ENCODE measurements at regions not wholly inside any gene's neighbourhood (a gene's known extent, or its start where the extent isn't known, plus 50 kb on each side); places are given as distances from the start of the nearest gene placed in this dataset.

DNA sequence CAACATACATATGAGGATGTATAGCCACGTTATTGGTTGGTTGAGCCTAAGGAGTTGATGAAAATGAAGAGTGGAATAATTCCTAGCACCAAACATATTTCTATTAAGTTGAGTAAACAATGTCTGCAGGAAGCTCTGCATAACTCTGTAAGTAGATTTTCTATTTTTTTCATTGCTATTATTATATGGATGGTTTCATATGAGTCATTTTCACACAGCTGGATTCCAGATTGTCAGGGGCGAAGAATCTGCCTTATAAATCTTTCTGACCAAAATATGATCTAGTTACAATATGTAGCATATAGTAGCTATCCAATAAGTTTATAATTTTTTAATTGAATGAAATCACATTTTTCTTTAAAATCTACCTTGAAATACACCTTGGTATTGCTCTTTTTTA is 468.0 kb upstream of the PKDCC start:
- no peak overlapping the region for H3K4me3 ChIP-seq (ENCODE audit: low read depth, low read length)
- no peak for DNase-seq
- H3K36me3 Mint-ChIP-seq (ENCODE audit: insufficient read depth, unreplicated experiment): no peaks in the 10 kb centered on the region
- no TSS peak for BruUV-seq (replicated peaks)
- intact Hi-C loops (cut with micrococcal nuclease; ENCODE audit: unreplicated experiment): no loop called here
- peaks cover 13% of the 10 kb centered on the region for H3K9me3 Mint-ChIP-seq (ENCODE audit: unreplicated experiment)
- H3K27me3 Mint-ChIP-seq (ENCODE audit: insufficient read depth, unreplicated experiment): peaks cover 9% of the 10 kb centered on the region
- H3K4me1 Mint-ChIP-seq (ENCODE audit: low read depth, unreplicated experiment): no peaks in the 10 kb centered on the region
- TF ChIP-seq, protein P1, sequence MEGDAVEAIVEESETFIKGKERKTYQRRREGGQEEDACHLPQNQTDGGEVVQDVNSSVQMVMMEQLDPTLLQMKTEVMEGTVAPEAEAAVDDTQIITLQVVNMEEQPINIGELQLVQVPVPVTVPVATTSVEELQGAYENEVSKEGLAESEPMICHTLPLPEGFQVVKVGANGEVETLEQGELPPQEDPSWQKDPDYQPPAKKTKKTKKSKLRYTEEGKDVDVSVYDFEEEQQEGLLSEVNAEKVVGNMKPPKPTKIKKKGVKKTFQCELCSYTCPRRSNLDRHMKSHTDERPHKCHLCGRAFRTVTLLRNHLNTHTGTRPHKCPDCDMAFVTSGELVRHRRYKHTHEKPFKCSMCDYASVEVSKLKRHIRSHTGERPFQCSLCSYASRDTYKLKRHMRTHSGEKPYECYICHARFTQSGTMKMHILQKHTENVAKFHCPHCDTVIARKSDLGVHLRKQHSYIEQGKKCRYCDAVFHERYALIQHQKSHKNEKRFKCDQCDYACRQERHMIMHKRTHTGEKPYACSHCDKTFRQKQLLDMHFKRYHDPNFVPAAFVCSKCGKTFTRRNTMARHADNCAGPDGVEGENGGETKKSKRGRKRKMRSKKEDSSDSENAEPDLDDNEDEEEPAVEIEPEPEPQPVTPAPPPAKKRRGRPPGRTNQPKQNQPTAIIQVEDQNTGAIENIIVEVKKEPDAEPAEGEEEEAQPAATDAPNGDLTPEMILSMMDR (IDR thresholded peaks at IDR 0.05; ENCODE audit: insufficient read depth in 1 of 2, low read depth in 1 of 2, low read length in 1 of 2, severe bottlenecking in 1 of 2, unreplicated experiment in 1 of 2): no peak
- no peaks in the 10 kb centered on the region; the same call in 1 of the 2 replicates for H3K9me3 ChIP-seq
- H3K4me3 Mint-ChIP-seq (ENCODE audit: unreplicated experiment): no peak overlapping the region
- H3K36me3 ChIP-seq (ENCODE audit: control insufficient read depth, insufficient read depth, low read length): no peaks in the 10 kb centered on the region
- H3K4me1 ChIP-seq: no peaks in the 10 kb centered on the region
- no peak overlapping the region for H3K27ac Mint-ChIP-seq (ENCODE audit: unreplicated experiment)
- CTCF ChIA-PET: no interaction called here
- POLR2A ChIA-PET: no interaction called here
- H3K27me3 ChIP-seq (replicated peaks; ENCODE audit: control insufficient read depth, insufficient read depth, low read length): no peaks in the 10 kb centered on the region

DNA sequence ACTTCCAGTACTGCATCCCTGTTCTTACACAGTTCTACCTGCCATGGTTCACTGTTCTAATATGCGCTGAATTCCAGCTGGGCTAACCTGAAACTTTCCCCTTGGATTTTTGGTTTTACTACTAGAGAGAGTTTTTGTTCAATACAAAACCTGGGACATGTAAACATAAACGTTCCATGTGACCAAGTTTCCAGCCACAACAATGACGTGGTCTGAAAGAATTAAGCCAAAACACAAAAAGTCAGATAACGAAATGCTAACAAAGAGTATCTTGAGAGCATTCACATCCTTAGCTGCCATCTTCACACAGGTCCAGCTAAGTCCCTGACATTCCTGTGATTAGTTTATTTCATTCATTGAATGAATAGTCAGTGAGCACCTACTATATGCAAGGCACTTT is 467.0 kb upstream of the PKDCC start:
- H3K36me3 Mint-ChIP-seq (ENCODE audit: insufficient read depth, unreplicated experiment): no peaks in the 10 kb centered on the region

DNA sequence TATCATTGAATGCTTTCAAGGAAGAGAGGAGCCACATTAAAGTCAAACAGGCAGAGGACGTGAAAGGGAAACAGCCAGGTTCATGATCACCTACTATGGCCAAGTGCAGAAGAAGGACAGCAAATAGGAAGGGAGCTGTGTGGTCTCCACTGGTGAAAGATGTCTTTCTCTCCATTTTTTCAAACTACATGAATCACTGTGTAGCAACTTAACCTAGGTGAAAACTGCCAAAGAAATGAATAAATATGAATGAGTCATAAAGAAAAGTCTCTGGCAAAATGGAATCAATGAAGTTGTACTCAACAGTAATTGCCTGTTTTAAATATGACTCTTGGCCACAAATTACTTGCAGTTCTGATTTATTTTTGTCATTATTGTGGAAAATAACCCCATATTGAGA is 452.6 kb upstream of the PKDCC start:
- intact Hi-C loops (cut with micrococcal nuclease; ENCODE audit: unreplicated experiment): no loop called here

More for the DNA sequence above, 467.0 kb upstream of the PKDCC start:
- Histone ChIP-seq H3K36me3 (ENCODE audit: control insufficient read depth, insufficient read depth, low read length) (no peaks in the 10 kb centered on the region), H3K9me3 (no peaks in the 10 kb centered on the region; the same call in 1 of the 2 replicates), H3K27me3 (replicated peaks; ENCODE audit: control insufficient read depth, insufficient read depth, low read length) (no peaks in the 10 kb centered on the region), H3K4me3 (ENCODE audit: low read depth, low read length) (no peak overlapping the region), H3K4me1 (no peaks in the 10 kb centered on the region)
- TF ChIP-seq, protein P1 (IDR thresholded peaks at IDR 0.05; ENCODE audit: insufficient read depth in 1 of 2, low read depth in 1 of 2, low read length in 1 of 2, severe bottlenecking in 1 of 2, unreplicated experiment in 1 of 2): no peak
- ChIA-PET CTCF (no interaction called here), POLR2A (no interaction called here)
- Mint-ChIP-seq H3K27ac (ENCODE audit: unreplicated experiment) (no peak overlapping the region), H3K4me3 (ENCODE audit: unreplicated experiment) (no peak overlapping the region), H3K9me3 (ENCODE audit: unreplicated experiment) (peaks cover 17% of the 10 kb centered on the region), H3K4me1 (ENCODE audit: low read depth, unreplicated experiment) (no peaks in the 10 kb centered on the region), H3K27me3 (ENCODE audit: insufficient read depth, unreplicated experiment) (peaks cover 12% of the 10 kb centered on the region)
- intact Hi-C loops (cut with micrococcal nuclease; ENCODE audit: unreplicated experiment): no loop called here
- no peak for DNase-seq
- BruUV-seq (replicated peaks): no TSS peak

More for the DNA sequence above, 452.6 kb upstream of the PKDCC start:
- H3K27me3 Mint-ChIP-seq (ENCODE audit: insufficient read depth, unreplicated experiment): peaks cover 4% of the 10 kb centered on the region
- Histone ChIP-seq H3K4me1 (no peaks in the 10 kb centered on the region), H3K9me3 (no peaks in the 10 kb centered on the region), H3K4me3 (ENCODE audit: low read depth, low read length) (no peak overlapping the region), H3K36me3 (ENCODE audit: control insufficient read depth, insufficient read depth, low read length) (no peaks in the 10 kb centered on the region), H3K27me3 (replicated peaks; ENCODE audit: control insufficient read depth, insufficient read depth, low read length) (no peaks in the 10 kb centered on the region)
- no peak overlapping the region for H3K4me3 Mint-ChIP-seq (ENCODE audit: unreplicated experiment)
- TF ChIP-seq, protein P1 (IDR thresholded peaks at IDR 0.05; ENCODE audit: insufficient read depth in 1 of 2, low read depth in 1 of 2, low read length in 1 of 2, severe bottlenecking in 1 of 2, unreplicated experiment in 1 of 2): no peak
- ChIA-PET POLR2A (no interaction called here), CTCF (no interaction called here)
- H3K9me3 Mint-ChIP-seq (ENCODE audit: unreplicated experiment): no peaks in the 10 kb centered on the region
- no peaks in the 10 kb centered on the region for H3K4me1 Mint-ChIP-seq (ENCODE audit: low read depth, unreplicated experiment)
- no peaks in the 10 kb centered on the region for H3K36me3 Mint-ChIP-seq (ENCODE audit: insufficient read depth, unreplicated experiment)
- DNase-seq: no peak
- H3K27ac Mint-ChIP-seq (ENCODE audit: unreplicated experiment): no peak overlapping the region
- BruUV-seq (replicated peaks): no TSS peak
